Amniotic epithelial cell (primary cell): ENCODE measurements at regions not wholly inside any gene's neighbourhood (a gene's known extent, or its start where the extent isn't known, plus 50 kb on each side); places are given as distances from the start of the nearest gene placed in this dataset.

Experiments used
- DNase-seq: peaks from one replicate; pipeline ENCODE4 v3.0.0-alpha.2; 2010; ENCODE audit warnings: low read depth

- DNase-seq, result no peak
These were observed 100.9 kb upstream of the ROPN1 start for GRCh38 chr3:124092811-124093210.

GRCh38 chr3:124094496-124094895, 102.6 kb upstream of the ROPN1 start:
- DNase-seq, result no peak

- no peak for DNase-seq
These were observed 105.6 kb upstream of the ROPN1 start for GRCh38 chr3:124097362-124098131.

GRCh38 chr3:124101643-124102042, 109.7 kb upstream of the ROPN1 start:
- no peak for DNase-seq

GRCh38 chr3:124107104-124107890, 115.4 kb upstream of the ROPN1 start:
- no peak for DNase-seq

GRCh38 chr3:124108446-124108845, 116.5 kb upstream of the ROPN1 start:
- no peak for DNase-seq

- no peak for DNase-seq
These were observed 121.6 kb upstream of the ROPN1 start for GRCh38 chr3:124113485-124113884.

GRCh38 chr3:124115279-124115678, 123.4 kb upstream of the ROPN1 start:
- DNase-seq, result no peak

- no peak for DNase-seq
These were observed 124.0 kb upstream of the ROPN1 start for GRCh38 chr3:124115956-124116355.

GRCh38 chr3:124116906-124117305, 125.0 kb upstream of the ROPN1 start:
- no peak for DNase-seq

- DNase-seq, result peak; percentile 31
These were observed 125.6 kb upstream of the ROPN1 start for GRCh38 chr3:124117486-124117885.

GRCh38 chr3:124118397-124118796, 126.5 kb upstream of the ROPN1 start:
- DNase-seq, result no peak

- DNase-seq, result peak; percentile 18
These were observed 127.3 kb upstream of the ROPN1 start for GRCh38 chr3:124119056-124119716.

- DNase-seq, result no peak
These were observed 129.7 kb upstream of the ROPN1 start for GRCh38 chr3:124121379-124122312.

GRCh38 chr3:124125315-124125714, 133.4 kb upstream of the ROPN1 start:
- peak; percentile 10 for DNase-seq

- no peak for DNase-seq
These were observed 134.6 kb upstream of the ROPN1 start for GRCh38 chr3:124126436-124127023.

- no peak for DNase-seq
These were observed 139.2 kb upstream of the ROPN1 start for GRCh38 chr3:124131158-124131557.

GRCh38 chr3:124131580-124131979, 139.7 kb upstream of the ROPN1 start:
- no peak for DNase-seq

- no peak for DNase-seq
These were observed 140.9 kb upstream of the ROPN1 start for GRCh38 chr3:124132813-124133212.

- DNase-seq, result no peak
These were observed 141.5 kb upstream of the ROPN1 start for GRCh38 chr3:124133366-124133940.

GRCh38 chr3:124137216-124137615, 145.3 kb upstream of the ROPN1 start:
- DNase-seq, result no peak
